ENCODE measurements at regions not wholly inside any gene's neighbourhood (a gene's known extent, or its start where the extent isn't known, plus 50 kb on each side); places are given as distances from the start of the nearest gene placed in this dataset.

GRCh38 chr9:19840953-19841352 lies 52.1 kb upstream of the SLC24A2 start:
- TF ChIP-seq, protein P1, sequence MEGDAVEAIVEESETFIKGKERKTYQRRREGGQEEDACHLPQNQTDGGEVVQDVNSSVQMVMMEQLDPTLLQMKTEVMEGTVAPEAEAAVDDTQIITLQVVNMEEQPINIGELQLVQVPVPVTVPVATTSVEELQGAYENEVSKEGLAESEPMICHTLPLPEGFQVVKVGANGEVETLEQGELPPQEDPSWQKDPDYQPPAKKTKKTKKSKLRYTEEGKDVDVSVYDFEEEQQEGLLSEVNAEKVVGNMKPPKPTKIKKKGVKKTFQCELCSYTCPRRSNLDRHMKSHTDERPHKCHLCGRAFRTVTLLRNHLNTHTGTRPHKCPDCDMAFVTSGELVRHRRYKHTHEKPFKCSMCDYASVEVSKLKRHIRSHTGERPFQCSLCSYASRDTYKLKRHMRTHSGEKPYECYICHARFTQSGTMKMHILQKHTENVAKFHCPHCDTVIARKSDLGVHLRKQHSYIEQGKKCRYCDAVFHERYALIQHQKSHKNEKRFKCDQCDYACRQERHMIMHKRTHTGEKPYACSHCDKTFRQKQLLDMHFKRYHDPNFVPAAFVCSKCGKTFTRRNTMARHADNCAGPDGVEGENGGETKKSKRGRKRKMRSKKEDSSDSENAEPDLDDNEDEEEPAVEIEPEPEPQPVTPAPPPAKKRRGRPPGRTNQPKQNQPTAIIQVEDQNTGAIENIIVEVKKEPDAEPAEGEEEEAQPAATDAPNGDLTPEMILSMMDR (conservative IDR thresholded peaks at IDR 0.05; ENCODE audit: low read depth, low read length) = no peak
- TF ChIP-seq FOS (IDR thresholded peaks at IDR 0.05; ENCODE audit: low read depth, low read length) (no peak), CEBPB (IDR thresholded peaks at IDR 0.05; ENCODE audit: low read depth, low read length) (no peak), CHD1 (IDR thresholded peaks at IDR 0.05; ENCODE audit: low read depth, low read length) (no peak), RAD21 (IDR thresholded peaks at IDR 0.05; ENCODE audit: low read length) (no peak), MAFK (IDR thresholded peaks at IDR 0.05; ENCODE audit: low read depth, low read length) (peak; percentile 84)
